ENCODE measurements at regions not wholly inside any gene's neighbourhood (a gene's known extent, or its start where the extent isn't known, plus 50 kb on each side); places are given as distances from the start of the nearest gene placed in this dataset.

DNA sequence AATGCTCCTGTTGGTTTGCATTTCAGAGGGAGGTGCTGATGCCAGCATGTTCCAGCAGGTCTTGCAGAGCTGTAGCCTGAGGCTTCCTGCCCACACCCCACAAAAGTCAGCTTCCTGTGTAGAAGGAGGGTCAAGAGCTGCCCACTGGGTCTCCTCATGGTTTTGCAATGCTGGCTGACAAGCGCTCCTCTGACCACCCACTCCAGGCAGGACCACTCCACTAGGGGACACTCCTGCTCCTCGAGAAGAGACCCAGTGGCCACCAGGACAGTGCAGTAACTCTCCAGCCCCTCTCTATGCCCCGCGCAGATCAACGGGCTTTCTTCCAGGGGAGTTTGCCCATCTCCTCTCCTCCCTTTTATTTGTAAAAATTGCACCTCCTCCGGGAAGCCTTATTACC lies 72.9 kb upstream of the UQCRFS1 start:
- TF ChIP-seq POLR2A (IDR thresholded peaks at IDR 0.05) (no peak), CTCF (IDR thresholded peaks at IDR 0.05) (no peak)

Data from Peyer's patch (tissue), 4 donors.